ENCODE measurements at regions not wholly inside any gene's neighbourhood (a gene's known extent, or its start where the extent isn't known, plus 50 kb on each side); places are given as distances from the start of the nearest gene placed in this dataset.

DNA sequence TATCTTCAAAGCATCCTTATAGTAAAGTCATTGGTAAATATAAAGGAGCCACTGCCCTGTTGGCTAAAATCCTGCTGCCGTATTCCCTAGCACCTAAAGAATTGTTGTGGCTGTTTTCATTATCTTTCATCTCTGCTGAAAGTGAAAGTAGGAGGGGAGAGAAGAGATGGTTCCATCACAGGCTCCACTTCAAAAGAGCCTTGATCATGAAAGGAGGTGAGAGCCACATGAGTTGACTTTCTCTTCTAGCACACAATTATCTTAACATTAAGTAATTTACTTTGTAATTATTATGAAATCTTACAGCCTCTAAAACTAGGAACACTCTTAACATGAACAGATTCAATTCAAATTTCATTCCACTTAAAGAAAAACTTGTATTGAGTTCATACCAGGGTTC is 1050.9 kb upstream of the LRRTM1 start:
- TF ChIP-seq, protein P1, sequence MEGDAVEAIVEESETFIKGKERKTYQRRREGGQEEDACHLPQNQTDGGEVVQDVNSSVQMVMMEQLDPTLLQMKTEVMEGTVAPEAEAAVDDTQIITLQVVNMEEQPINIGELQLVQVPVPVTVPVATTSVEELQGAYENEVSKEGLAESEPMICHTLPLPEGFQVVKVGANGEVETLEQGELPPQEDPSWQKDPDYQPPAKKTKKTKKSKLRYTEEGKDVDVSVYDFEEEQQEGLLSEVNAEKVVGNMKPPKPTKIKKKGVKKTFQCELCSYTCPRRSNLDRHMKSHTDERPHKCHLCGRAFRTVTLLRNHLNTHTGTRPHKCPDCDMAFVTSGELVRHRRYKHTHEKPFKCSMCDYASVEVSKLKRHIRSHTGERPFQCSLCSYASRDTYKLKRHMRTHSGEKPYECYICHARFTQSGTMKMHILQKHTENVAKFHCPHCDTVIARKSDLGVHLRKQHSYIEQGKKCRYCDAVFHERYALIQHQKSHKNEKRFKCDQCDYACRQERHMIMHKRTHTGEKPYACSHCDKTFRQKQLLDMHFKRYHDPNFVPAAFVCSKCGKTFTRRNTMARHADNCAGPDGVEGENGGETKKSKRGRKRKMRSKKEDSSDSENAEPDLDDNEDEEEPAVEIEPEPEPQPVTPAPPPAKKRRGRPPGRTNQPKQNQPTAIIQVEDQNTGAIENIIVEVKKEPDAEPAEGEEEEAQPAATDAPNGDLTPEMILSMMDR (IDR thresholded peaks at IDR 0.05; ENCODE audit: control insufficient read depth, insufficient read depth, low read depth, low read length, missing control alignments): no peak

DNA sequence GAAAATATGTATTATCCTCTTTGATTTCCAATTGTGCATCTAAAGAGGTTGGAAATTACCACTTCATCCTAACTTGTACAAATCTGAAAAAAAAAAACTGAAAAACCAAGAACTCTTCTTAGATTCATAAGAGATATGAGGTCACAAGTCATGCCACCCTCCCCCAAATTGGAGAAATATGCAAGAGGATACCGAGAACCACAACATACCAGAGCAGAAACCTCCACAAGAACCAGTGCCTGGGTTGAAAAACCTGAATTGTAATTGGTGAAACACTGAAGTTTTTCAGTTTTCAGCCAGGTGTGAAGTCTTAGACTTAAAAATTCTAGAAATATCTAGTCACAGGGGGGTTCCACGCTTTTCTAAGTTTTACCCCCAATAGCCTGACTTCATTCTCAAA is 1029.5 kb upstream of the LRRTM1 start:
- TF ChIP-seq, protein P1 (IDR thresholded peaks at IDR 0.05; ENCODE audit: control insufficient read depth, insufficient read depth, low read depth, low read length, missing control alignments): no peak
- no peak for DNase-seq (ENCODE audit: low read depth)
- no peak overlapping the region for H3K4me3 ChIP-seq (ENCODE audit: control insufficient read depth, low read depth, low read length)

More for the DNA sequence above, 1050.9 kb upstream of the LRRTM1 start:
- no peak overlapping the region for H3K4me3 ChIP-seq (ENCODE audit: control insufficient read depth, low read depth, low read length)
- DNase-seq (ENCODE audit: low read depth): no peak

DNA sequence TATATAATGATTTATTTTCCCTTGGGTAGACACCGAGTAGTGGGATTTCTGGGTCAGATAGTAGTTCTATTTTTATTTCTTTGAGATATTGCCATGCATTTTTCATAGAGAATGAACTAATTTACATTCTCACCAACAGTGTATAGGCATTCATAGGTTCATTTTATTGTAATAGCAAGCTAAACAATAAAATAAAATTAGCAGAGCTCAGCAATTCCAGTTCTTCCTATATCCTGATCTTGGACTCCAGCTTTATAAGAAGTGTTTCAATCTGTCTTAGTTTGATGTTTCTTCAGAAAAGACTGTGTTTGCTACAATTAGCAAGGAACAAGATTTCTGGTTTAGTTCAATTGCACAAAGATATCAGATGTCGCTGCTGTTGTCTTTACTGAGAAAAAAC is 1024.4 kb upstream of the LRRTM1 start:
- TF ChIP-seq, protein P1 (IDR thresholded peaks at IDR 0.05; ENCODE audit: control insufficient read depth, insufficient read depth, low read depth, low read length, missing control alignments): no peak
- DNase-seq (ENCODE audit: low read depth): no peak
- H3K4me3 ChIP-seq (ENCODE audit: control insufficient read depth, low read depth, low read length): no peak overlapping the region

DNA sequence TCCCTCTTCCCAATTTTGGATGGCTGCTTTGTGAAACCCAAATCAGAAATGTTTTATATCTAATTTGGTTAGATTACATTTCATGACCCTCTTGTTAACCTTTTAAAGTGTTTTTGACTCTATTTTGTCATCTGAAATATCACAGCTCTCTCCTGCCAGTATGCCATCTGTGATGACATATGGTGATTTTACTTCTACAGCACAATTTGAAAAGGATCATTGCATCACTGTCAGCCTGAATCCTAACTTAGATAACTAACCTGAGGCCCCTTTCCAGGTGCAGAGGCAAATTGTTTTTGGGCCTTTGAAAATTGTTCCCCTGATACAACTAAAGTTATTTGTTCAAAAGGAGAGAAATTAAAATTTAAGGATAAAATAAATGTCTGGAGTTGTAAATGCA is 1023.4 kb upstream of the LRRTM1 start:
- DNase-seq (ENCODE audit: low read depth): no peak
- TF ChIP-seq, protein P1 (IDR thresholded peaks at IDR 0.05; ENCODE audit: control insufficient read depth, insufficient read depth, low read depth, low read length, missing control alignments): no peak
- H3K4me3 ChIP-seq (ENCODE audit: control insufficient read depth, low read depth, low read length): no peak overlapping the region

DNA sequence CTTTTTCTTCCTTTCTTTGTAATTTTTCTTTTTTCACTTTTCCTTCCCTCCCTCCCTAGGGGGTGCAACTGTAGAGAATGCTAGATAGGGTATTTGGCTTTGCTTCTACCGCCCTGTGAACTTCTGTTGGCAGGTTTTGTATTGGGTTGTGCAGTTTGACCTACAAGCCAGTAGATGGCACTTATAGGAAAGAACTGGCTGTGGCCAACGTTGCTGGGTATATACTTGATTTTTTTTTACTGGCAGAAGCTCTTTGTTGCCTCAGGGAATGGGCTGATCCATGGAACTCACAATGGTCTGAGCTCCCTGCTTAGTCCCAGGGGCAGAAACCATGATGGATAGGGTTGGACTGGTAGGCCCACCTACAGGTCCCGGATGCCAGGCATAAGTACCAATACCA is 1019.5 kb upstream of the LRRTM1 start:
- TF ChIP-seq, protein P1 (IDR thresholded peaks at IDR 0.05; ENCODE audit: control insufficient read depth, insufficient read depth, low read depth, low read length, missing control alignments): no peak
- no peak for DNase-seq (ENCODE audit: low read depth)
- H3K4me3 ChIP-seq (ENCODE audit: control insufficient read depth, low read depth, low read length): no peak overlapping the region

DNA sequence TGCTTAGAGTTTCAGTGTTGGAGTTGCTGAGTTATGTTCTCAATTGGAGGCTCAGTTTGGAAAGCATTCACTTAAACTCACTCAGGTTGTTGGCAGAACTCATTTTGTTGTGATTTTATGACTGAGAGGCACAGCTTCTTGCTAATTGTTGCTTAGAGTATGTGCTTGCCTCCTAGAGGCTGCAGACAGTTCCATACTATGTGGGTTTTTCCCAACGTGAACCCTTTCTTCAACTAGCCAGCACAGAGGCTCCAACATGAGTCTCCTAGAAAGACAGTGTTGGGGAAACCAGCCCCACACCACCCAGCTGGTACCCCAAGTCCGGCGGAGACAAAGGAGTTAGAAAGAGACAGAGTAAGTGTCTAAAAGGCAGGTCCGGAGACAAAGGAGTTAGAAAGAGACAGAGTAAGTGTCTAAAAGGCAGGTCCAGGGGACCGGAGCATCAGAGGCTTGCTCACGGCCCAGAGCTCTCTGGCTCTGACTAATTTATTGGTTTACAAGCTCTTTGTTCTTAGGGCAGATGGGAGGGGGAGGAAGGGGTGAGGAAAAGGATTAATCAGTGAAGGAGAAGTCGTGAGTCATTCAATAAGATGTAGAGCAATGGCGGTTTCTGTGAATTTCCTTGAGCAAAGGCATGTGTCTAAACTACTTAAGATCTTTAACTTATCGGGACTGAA is 999.7 kb upstream of the LRRTM1 start:
- H3K4me3 ChIP-seq (ENCODE audit: control insufficient read depth, low read depth, low read length): no peak overlapping the region
- DNase-seq (ENCODE audit: low read depth): no peak
- TF ChIP-seq, protein P1 (IDR thresholded peaks at IDR 0.05; ENCODE audit: control insufficient read depth, insufficient read depth, low read depth, low read length, missing control alignments): no peak
